Right atrium auricular region (tissue), 2 donors: ENCODE measurements at regions not wholly inside any gene's neighbourhood (a gene's known extent, or its start where the extent isn't known, plus 50 kb on each side); places are given as distances from the start of the nearest gene placed in this dataset.

Experiments used
- DNase-seq: peaks from one replicate; pipeline ENCODE4 v3.0.0-alpha.2; 2019; ENCODE audit warnings: low spot score
- H3K27ac ChIP-seq, 2 donors: fragments of 200-600 bp; sonication (generic); 1 replicate in 1 of 2; 2 replicates in 1 of 2; pipeline ENCODE4 v1.5.1; 2016 to 2019
- H3K27me3 ChIP-seq, 2 donors: fragments of 200-600 bp; sonication (generic); one replicate each; pipeline versions ENCODE4 v1.5.1 to v1.6.0; 2017 to 2019
- H3K36me3 ChIP-seq: fragments of 200-600 bp; sonication (generic); one replicate; pipeline ENCODE4 v1.5.1; 2016
- H3K4me1 ChIP-seq, 2 donors: fragments of 200-600 bp; sonication (generic); one replicate each; pipeline versions ENCODE4 v1.5.1 to v1.6.0; 2017 to 2019
- H3K4me3 ChIP-seq, 2 donors: fragments of 200-600 bp; sonication (generic); 1 replicate in 1 of 2; 2 replicates in 1 of 2; pipeline ENCODE4 v1.5.1; 2017 to 2019; ENCODE audit warnings: mild to moderate bottlenecking in 1 of 2, moderate library complexity in 1 of 2
- H3K9me3 ChIP-seq, 2 donors: fragments of 200-600 bp; sonication (generic); one replicate each; pipeline ENCODE4 v1.5.1; 2019
- TF ChIP-seq, protein P1 (sequence below), 2 donors: fragments of 200-600 bp; sonication (generic); IDR thresholded peaks; one replicate each; pipeline ENCODE4 v1.5.1; 2019; ENCODE audit warnings: antibody characterized with exemption in 2 of 2

DNA sequence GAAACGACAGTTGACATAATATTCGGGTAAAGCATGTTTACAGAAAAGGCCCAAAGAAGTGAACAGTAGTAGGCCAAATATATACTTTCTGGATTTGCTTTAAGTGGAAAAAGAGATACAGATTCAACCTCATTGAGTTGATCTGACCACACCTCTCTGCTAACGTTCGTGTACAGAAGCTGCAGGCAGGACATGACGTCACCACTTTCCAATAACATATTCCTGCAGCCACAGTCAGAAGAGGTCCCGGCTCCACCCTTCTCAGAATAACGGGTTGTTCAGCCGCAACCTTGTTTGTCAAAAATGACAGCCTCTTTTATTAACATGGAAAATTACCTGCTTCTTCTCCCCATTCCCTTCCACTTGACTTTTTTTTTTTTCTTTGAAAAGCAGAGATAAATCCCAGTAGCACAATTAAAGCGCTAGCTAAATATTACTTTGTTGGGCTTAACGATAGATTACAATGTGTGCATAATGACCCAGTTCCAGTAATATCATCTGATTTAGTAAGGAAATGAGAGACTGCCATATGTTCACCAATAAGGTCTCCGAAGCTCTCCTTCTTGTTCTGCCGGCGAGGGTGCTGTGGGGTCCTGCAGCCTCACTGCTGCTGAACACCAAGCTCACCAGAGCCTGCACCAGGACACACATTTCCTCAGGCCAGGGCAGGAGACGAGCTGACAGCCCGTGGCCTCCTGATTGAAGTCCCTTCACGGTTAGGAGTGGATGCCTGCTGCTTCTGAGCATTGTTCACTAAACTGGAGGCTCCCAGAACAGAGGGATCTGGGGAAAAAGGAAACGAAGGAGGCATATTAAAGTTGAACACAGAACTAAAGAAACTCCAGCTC, 451.0 kb upstream of the SALL3 start:
- Histone ChIP-seq H3K27ac (no peak overlapping the region), H3K4me1 (no peaks in the 10 kb centered on the region)

DNA sequence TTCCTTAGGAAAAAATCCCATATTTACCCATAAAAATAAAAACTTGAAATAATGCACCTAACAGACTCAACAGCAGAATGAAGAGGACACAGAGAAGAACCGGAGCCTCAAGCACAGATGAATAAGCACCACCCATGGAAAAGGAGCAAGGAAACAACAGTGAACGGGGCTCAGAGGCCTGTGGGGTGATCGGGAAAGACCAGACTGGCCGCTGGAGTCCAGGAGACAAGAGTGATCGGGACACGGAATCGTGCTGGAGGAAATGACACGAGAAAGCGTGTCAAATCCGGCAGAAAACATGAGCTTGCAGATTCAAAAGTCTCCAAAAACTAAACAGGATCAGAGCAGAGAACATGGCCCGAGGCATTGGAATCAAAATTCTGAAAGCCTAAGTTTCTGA, 448.0 kb upstream of the SALL3 start:
- no peak overlapping the region for H3K4me3 ChIP-seq
- no peaks in the 10 kb centered on the region for H3K27me3 ChIP-seq
- H3K9me3 ChIP-seq, result no peaks in the 10 kb centered on the region
- peak; percentile 38 for DNase-seq
- no peaks in the 10 kb centered on the region for H3K4me1 ChIP-seq
- TF ChIP-seq, protein P1, sequence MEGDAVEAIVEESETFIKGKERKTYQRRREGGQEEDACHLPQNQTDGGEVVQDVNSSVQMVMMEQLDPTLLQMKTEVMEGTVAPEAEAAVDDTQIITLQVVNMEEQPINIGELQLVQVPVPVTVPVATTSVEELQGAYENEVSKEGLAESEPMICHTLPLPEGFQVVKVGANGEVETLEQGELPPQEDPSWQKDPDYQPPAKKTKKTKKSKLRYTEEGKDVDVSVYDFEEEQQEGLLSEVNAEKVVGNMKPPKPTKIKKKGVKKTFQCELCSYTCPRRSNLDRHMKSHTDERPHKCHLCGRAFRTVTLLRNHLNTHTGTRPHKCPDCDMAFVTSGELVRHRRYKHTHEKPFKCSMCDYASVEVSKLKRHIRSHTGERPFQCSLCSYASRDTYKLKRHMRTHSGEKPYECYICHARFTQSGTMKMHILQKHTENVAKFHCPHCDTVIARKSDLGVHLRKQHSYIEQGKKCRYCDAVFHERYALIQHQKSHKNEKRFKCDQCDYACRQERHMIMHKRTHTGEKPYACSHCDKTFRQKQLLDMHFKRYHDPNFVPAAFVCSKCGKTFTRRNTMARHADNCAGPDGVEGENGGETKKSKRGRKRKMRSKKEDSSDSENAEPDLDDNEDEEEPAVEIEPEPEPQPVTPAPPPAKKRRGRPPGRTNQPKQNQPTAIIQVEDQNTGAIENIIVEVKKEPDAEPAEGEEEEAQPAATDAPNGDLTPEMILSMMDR (IDR thresholded peaks at IDR 0.05), result no peak
- no peak overlapping the region for H3K27ac ChIP-seq
- no peaks in the 10 kb centered on the region for H3K36me3 ChIP-seq

More for the DNA sequence above, 451.0 kb upstream of the SALL3 start:
- Histone ChIP-seq H3K4me3 (no peak overlapping the region), H3K27me3 (no peaks in the 10 kb centered on the region), H3K36me3 (no peaks in the 10 kb centered on the region), H3K9me3 (no peaks in the 10 kb centered on the region)
- DNase-seq, result peak; percentile 55
- TF ChIP-seq, protein P1 (IDR thresholded peaks at IDR 0.05), result no peak

DNA sequence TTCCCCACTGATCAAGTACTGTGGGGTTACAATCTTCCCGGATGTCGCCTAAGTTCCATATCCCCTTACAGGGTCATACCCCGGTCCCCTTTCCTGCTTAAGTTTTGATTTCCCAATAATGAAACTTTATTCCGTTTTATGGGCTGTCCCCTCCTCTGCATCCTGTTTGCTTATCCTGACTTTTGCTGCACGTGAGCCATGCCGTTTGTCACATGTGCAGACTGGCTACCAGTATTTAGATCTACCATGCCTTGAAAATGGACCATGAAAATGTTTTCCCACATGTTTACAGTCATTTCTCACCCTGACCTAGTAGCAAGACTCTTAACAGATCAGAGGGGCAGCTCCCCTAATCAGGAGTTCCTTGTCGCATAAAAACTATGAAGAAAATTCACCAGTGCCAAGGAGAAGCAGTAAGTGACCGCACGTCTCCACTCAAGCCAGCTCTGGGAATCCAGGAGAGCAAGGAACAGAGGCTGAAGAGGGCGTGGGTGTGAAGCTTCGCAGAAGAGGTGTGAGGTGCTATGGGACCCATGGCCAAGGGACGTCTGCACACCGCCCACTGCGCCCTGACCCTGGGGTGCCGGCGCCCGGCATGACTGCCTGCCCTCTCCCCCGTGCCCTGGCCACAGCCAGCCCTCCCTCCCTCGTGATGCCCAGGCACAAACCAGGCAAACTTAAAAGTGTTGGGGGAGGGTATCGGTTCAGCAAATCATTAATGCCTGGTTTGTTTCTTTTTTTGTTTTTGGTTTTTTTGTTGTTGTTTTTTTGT, 440.8 kb upstream of the SALL3 start:
- H3K36me3 ChIP-seq, result no peaks in the 10 kb centered on the region
- H3K27ac ChIP-seq, result no peak overlapping the region
- no peaks in the 10 kb centered on the region for H3K9me3 ChIP-seq
- no peak overlapping the region for H3K4me3 ChIP-seq
- H3K27me3 ChIP-seq, result no peaks in the 10 kb centered on the region
- peak; percentile 48 for DNase-seq
- no peaks in the 10 kb centered on the region for H3K4me1 ChIP-seq
- TF ChIP-seq, protein P1 (IDR thresholded peaks at IDR 0.05), result no peak

DNA sequence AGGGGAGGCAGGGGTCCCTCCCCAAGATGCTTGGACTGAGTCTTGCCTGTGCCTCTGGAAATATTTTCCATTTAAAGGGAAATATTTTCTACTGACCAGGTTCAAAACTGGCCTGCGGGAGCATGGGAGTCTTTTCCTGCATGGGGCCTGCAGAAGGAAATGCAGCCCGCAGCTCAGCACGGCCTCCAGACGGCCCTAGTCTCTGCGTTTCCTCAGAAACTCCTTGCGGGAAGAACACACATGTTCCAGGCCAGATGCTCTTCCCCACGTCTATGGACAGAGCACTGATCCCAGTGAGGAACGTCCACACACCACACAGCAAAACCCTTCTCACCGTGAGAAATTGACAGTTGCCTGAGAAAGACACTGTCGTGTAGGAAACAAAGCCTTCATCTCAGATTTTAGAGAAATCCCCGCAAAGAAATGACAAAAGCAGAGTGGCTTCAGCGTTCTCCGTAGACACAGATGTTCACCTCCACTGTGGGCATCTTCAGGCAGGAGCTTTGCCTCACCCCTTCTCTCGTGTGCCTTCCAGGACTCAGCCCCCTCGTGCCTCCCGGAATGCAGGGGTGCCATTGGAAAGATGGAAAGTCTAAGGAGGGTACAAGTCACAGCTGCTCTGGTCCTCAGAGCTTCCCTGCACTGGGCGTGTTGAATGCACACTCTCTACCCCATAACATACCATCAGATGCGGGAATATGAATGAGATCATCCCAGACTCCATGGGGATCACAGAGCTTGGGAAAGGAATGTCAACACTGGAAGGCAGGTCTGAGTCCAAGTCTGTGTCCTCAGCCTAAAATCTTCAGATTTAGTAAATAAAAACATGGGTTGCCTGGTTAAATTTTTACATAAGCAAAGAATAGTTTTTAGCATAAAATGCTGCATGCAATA, 438.7 kb upstream of the SALL3 start:
- Histone ChIP-seq H3K36me3 (no peaks in the 10 kb centered on the region), H3K27ac (no peak overlapping the region), H3K4me3 (no peak overlapping the region), H3K9me3 (no peaks in the 10 kb centered on the region), H3K4me1 (no peaks in the 10 kb centered on the region), H3K27me3 (no peaks in the 10 kb centered on the region)
- TF ChIP-seq, protein P1 (IDR thresholded peaks at IDR 0.05), result no peak
- peak; percentile 18 for DNase-seq

DNA sequence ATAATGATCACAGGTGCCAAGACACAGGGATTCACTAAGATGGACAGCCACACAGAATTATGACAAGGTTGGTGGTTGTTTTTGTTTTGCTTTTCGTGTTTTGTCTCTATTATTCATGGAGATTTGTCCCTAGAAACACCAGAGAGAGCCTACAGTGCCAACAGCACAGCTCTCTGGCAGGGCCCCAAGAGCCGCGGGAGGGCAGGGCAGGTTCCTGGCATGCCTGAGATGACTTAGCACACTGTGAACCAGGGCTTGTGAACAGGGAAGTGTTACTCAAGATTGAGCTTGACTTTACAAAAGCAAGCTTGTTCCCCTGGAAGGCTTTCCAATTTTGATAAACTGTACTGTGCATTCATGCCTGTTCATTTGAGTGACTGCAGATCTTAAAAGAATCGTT, 437.4 kb upstream of the SALL3 start:
- H3K27ac ChIP-seq, result no peak overlapping the region
- no peaks in the 10 kb centered on the region for H3K36me3 ChIP-seq
- TF ChIP-seq, protein P1 (IDR thresholded peaks at IDR 0.05), result no peak
- H3K4me3 ChIP-seq, result no peak overlapping the region
- peak; percentile 74 for DNase-seq
- H3K9me3 ChIP-seq, result no peaks in the 10 kb centered on the region
- H3K4me1 ChIP-seq, result no peaks in the 10 kb centered on the region
- no peaks in the 10 kb centered on the region for H3K27me3 ChIP-seq
